RWPE1 (cell line): ENCODE measurements at regions not wholly inside any gene's neighbourhood (a gene's known extent, or its start where the extent isn't known, plus 50 kb on each side); places are given as distances from the start of the nearest gene placed in this dataset.

Experiments
- CTCF ChIA-PET: fragments of 350-600 bp; sonication (Branson Sonifier 250); formaldehyde crosslinking; extraction: SDS; loops from one replicate; lab custom pipeline; 2021; lab: Yijun Ruan, JAX
- POLR2A ChIA-PET: fragments of 400-600 bp; formaldehyde crosslinking; extraction: SDS; loops from one replicate; lab custom pipeline; 2020; ENCODE audit warnings: antibody characterized with exemption; ENCODE audit not compliant: low non-redundant PET; lab: Yijun Ruan, JAX
- DNase-seq: peaks from one replicate; pipeline ENCODE4 v3.0.0; 2012; ENCODE audit warnings: low spot score
- H3K27ac ChIP-seq: fragments of 450-650 bp; 2 replicates; pipeline ENCODE4 v1.5.1; 2017
- TF ChIP-seq, protein P1 (sequence below): fragments of 450-650 bp; conservative IDR thresholded peaks from 2 replicates; pipeline ENCODE4 v1.5.1; 2017; ENCODE audit warnings: low read depth, mild to moderate bottlenecking

- ChIA-PET POLR2A (no interaction called here), CTCF (no interaction called here)
- TF ChIP-seq, protein P1, sequence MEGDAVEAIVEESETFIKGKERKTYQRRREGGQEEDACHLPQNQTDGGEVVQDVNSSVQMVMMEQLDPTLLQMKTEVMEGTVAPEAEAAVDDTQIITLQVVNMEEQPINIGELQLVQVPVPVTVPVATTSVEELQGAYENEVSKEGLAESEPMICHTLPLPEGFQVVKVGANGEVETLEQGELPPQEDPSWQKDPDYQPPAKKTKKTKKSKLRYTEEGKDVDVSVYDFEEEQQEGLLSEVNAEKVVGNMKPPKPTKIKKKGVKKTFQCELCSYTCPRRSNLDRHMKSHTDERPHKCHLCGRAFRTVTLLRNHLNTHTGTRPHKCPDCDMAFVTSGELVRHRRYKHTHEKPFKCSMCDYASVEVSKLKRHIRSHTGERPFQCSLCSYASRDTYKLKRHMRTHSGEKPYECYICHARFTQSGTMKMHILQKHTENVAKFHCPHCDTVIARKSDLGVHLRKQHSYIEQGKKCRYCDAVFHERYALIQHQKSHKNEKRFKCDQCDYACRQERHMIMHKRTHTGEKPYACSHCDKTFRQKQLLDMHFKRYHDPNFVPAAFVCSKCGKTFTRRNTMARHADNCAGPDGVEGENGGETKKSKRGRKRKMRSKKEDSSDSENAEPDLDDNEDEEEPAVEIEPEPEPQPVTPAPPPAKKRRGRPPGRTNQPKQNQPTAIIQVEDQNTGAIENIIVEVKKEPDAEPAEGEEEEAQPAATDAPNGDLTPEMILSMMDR = no peak
- DNase-seq = no peak
- no peak overlapping the region for H3K27ac ChIP-seq
Observed at GRCh38 chr22:49628391-49629260, 199.0 kb downstream of the BRD1 start.

- POLR2A ChIA-PET = no interaction called here
Observed at GRCh38 chr22:49627217-49628181, 200.2 kb downstream of the BRD1 start.

DNA sequence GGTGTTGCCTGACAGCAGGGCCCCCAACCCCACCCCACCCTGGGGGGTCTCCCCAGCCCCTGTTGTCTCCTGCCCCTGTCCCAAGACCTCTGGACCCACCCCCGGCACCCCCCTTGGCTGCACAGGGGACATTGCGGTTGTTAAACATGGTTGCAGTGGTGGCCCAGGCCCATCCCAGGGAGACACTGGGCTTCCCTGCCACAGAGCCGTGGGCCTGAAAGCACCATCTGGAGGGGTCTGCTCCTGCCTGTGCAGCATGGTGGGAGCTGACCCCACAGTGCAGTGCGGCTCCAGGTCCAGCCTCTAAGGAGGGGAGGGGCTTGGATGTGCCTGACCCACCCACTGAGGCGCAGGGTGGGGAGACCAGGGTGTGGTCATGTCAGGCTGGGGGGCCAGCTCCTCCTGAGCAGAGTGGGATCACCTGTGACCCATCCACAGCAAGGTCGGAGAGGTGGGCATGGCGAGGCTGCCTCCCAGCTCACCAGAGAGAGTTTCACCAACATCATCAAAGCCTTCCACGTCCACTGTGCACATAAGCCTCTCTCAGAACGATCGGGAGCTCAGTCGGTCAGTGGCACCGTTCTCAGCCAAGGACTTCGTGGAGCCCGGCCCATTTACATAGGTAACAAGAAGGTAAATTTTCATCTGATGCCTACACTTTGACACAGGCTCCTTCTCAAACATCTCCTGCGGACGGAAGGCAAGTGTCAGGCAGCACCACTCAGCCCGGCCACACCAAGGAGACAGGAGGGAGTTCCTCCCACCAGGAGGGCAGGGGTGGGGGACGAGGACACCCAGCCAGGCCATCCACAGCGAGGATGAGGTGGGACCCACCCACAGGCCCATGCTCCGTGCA, 201.1 kb downstream of the BRD1 start:
- DNase-seq = no peak
- POLR2A ChIA-PET = no interaction called here
- TF ChIP-seq, protein P1 = no peak
- CTCF ChIA-PET = no interaction called here
- no peak overlapping the region for H3K27ac ChIP-seq

More at GRCh38 chr22:49627217-49628181, 200.2 kb downstream of the BRD1 start:
- TF ChIP-seq, protein P1 = no peak
- CTCF ChIA-PET = no interaction called here
- DNase-seq = no peak
- H3K27ac ChIP-seq = no peak overlapping the region

DNA sequence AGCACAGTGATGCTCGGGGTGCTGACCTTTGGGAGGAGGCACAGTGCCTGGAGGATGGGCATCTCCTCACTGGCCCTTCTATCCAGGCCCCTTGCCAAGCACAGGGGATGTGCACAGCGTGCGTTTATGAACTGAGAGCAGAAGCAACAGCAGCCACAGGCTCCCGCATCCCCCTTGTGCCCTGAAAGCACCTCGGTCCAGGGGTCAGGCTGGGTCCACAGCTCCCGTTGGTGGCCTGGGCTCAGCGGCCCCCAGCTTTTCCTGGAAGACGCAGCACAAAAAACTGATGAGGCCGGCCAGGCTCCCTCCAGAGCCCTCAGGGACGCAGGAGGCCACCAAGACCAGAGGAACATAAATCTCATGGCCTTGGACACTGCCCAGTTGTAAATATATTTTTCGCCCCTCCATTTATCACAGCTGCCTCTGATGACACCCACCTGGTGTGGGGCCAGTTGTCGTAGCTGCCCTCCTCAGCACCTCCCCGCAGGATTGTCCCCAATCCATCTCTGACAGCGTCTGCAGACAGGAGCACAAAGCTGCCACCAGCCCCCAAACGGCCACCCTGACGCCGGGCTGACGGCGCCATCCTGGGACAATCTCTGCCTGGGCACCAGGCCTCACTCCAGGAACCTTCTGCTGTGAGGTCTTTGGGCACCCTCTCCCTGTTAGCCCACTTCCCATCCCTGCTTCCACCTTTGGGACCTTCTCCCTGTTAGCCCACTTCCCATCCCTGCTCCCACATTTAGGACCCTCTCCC, 203.1 kb downstream of the BRD1 start:
- DNase-seq = no peak
- ChIA-PET CTCF (no interaction called here), POLR2A (no interaction called here)
- TF ChIP-seq, protein P1 = no peak
- H3K27ac ChIP-seq = no peak overlapping the region

GRCh38 chr22:49623715-49624114, 204.0 kb downstream of the BRD1 start:
- no peak for DNase-seq
- TF ChIP-seq, protein P1 = no peak
- POLR2A ChIA-PET = no interaction called here
- CTCF ChIA-PET = no interaction called here
- no peak overlapping the region for H3K27ac ChIP-seq
